ENCODE measurements at regions not wholly inside any gene's neighbourhood (a gene's known extent, or its start where the extent isn't known, plus 50 kb on each side); places are given as distances from the start of the nearest gene placed in this dataset.

DNA sequence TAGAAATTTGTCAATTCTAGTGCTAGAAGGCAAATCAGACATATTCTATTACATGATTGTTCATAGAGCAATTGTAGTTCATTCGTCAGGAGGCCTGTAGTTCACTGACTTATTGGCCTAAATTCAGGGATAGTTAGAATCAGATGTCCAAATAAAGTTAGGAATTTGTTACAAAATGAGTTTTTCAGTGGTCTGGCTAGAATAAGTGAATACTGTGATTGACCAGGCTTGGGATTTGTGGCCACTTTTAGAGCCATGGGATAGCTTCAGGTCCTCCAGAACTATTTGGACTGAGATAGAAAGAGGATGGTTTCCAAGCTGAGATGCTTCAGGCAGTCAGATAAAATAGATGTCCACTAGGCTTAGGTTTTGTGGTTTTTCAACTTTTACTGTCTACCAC lies 199.1 kb upstream of the MPDZ start:
- TF ChIP-seq, protein P1, sequence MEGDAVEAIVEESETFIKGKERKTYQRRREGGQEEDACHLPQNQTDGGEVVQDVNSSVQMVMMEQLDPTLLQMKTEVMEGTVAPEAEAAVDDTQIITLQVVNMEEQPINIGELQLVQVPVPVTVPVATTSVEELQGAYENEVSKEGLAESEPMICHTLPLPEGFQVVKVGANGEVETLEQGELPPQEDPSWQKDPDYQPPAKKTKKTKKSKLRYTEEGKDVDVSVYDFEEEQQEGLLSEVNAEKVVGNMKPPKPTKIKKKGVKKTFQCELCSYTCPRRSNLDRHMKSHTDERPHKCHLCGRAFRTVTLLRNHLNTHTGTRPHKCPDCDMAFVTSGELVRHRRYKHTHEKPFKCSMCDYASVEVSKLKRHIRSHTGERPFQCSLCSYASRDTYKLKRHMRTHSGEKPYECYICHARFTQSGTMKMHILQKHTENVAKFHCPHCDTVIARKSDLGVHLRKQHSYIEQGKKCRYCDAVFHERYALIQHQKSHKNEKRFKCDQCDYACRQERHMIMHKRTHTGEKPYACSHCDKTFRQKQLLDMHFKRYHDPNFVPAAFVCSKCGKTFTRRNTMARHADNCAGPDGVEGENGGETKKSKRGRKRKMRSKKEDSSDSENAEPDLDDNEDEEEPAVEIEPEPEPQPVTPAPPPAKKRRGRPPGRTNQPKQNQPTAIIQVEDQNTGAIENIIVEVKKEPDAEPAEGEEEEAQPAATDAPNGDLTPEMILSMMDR (conservative IDR thresholded peaks at IDR 0.05; ENCODE audit: low read length), result no peak
- TF ChIP-seq EZH2phosphoT487 (IDR thresholded peaks at IDR 0.05; ENCODE audit: borderline replicate concordance, low read depth, low read length), result no peak

Data from OCI-LY7 (cell line).